ENCODE measurements at regions not wholly inside any gene's neighbourhood (a gene's known extent, or its start where the extent isn't known, plus 50 kb on each side); places are given as distances from the start of the nearest gene placed in this dataset.
"Not testable (repeated sequence)": the region's sequence is repeated elsewhere in the genome, so short reads cannot be mapped to it uniquely, and the experiment has no call there.

GRCh38 chr15:25068696-25069095, 113.9 kb downstream of the SNRPN start:
- DNase-seq: no peak

- DNase-seq: no peak
These were observed 115.7 kb downstream of the SNRPN start for GRCh38 chr15:25070353-25070963.

- DNase-seq: no peak
These were observed 118.2 kb downstream of the SNRPN start for GRCh38 chr15:25072857-25073476.

DNA sequence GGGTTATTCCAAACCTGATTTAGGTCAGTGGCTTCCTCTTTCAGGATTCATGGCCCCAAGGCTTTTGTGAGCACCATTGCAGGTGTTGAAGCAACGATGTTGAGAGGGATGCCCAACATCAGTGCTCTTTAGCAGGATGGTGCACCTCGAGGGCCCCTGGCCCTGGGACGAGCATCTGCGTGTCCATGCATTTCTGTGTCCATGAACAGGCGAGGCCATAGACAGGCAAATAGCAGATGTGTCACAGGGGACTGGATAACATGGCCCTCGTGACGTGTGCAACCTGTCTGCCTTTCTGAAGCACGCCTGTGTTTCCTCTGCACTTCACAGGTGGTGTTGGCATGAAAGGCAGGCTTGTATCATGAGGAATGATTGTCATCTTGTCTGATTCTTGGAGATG, 132.3 kb downstream of the SNRPN start:
- no peak for DNase-seq

GRCh38 chr15:25088261-25088790, 133.5 kb downstream of the SNRPN start:
- no peak for DNase-seq

GRCh38 chr15:25089577-25089976, 134.8 kb downstream of the SNRPN start:
- DNase-seq: no peak

- no peak for DNase-seq
These were observed 135.4 kb downstream of the SNRPN start for GRCh38 chr15:25090073-25090733.

GRCh38 chr15:25091421-25092158, 136.8 kb downstream of the SNRPN start:
- DNase-seq: no peak

DNA sequence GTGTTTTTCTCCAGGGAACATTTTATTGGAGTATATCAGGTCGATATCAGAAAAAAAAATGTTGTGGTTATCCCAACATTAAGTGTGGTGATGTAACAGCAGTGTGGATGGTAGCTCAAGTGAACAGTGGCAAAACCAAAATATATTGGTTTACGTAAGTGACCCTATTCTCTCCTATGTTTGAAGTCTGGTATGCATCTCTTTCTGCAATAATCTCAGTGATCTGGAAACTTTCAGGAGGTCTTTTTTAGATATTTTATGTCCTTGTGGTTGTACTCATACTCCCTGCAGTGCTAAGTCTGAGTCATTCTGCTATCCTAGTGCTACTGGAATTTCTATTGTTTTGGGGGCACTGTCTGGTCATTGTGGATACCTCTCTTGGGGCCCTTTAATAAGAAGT, 137.9 kb downstream of the SNRPN start:
- DNase-seq: no peak

DNA sequence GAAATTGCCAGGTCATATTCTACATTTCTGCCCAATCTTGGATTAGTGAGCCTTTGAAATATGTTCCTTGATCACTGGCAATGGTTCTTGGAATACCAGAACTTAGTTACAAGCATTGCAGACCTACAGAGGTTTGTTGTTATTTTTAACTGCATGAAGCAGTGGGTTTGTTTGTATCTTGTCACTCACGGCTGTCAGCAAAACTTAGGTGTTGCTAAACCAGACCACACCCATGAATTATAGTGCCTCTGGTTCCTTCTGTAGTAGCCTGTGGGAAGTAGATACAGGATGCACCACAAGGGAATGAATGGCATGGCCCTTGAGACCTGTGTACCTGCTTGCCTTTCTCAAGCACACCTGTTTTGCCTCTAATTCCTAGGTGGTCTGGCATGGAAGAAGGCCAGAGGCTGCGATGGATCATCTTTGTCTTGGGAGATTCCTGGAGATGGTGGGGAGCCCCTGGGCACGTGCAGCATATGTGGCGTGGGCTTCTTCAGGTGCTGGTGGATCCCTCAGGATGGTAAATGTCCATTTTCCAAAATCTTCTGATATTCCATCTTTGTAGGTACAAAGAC, 138.8 kb downstream of the SNRPN start:
- no peak for DNase-seq

GRCh38 chr15:25094066-25094465, 139.3 kb downstream of the SNRPN start:
- DNase-seq: no peak

DNA sequence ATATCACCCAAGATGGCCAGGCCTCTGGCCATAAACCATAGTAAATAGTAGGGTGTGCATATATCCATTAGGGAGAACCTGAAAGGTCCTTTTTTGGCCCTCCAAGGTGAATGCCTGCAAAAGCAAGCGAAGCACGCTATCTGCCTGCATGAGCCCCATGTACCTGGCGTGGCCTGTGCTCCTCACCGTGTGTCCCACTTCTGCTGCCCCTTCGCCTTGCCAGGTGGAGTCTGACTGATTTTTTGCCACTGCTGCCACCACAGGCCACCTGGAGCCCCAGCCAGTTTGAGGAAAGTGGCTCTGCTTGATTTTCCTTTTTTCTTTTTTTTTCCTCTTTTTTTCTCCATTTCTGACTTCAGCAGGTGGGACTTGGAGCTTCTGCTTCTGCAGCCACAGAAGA, 139.7 kb downstream of the SNRPN start:
- DNase-seq: no peak

DNA sequence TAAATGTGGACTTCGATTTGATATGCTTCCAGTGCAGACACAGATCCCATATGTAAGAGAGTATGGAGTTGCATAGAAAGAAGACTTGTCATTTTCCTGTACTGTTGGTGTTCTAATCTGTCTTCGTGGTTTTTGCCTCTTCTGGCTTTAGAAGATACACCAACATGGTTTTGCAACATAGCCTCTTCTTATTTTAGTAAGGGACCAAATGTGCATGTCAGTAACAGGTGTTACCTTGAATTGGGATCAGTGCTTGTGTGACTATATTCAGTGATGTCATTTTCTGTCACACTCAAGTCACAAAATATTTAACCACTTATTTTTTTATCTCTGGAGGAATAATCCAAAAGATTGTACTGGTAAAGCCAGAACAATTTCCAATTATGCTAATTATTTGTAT, 140.4 kb downstream of the SNRPN start:
- DNase-seq: no peak

DNA sequence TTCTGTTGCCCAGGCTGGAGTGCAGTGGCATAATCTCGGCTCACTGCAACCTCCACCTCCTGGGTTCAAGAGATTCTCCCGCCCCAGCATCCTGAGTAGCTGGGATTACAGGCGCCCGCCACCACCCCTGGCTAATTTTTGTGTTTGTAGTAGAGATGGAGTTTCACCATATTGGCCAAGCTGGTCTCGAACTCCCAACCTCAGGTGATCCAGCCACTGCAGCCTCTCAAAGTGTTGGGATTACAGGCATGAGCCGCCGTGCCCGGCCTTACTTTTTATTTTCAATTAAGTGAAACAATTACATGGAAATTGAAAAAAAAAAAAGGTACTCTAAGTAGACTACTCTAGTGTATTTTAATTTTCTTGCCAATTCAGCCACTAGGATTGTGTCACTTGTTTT, 145.2 kb downstream of the SNRPN start:
- not testable (repeated sequence) for DNase-seq

GRCh38 chr15:25106209-25106608, 151.4 kb downstream of the SNRPN start:
- DNase-seq: no peak

- DNase-seq: no peak
These were observed 179.0 kb downstream of the SNRPN start for GRCh38 chr15:25133804-25134203.

GRCh38 chr15:25134546-25134945, 179.8 kb downstream of the SNRPN start:
- DNase-seq: no peak

DNA sequence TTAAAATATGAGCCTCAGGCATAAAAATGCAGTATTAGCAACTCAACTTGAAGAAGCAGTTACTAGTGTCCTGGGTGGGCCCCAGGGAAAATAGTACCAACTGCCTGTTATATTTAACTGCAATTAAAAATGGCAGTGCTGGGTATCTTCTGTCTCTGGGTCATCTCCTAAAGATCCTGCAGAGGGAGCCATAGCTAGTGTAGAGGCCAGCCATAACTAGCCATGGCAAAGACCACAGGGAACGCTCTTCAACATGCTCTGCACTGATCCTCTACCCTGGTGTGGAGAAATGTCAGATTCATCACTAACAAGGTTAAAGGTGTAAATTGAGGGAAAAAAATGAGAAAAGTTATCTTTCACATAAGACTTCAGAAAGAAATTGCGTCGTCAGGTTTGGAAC, 181.3 kb downstream of the SNRPN start:
- no peak for DNase-seq

DNA sequence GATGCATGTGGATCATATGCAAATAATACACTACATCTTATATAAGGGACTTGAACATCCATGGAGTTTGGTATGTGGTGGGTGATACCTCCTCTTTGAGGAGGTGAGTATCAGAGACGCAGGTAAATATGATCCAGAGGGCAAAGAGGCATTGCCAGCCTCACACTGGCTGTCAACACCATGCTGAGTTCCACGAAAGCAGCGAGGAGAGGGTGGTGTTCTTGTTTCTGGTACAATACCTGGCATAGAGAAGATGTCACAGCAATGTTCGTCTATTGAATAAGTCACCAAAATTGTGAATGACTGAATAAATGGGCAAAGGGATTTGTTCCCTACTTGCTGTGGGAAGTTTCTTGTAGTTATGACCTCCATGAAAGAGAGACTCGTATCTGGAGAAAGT, 182.2 kb downstream of the SNRPN start:
- DNase-seq: no peak

DNA sequence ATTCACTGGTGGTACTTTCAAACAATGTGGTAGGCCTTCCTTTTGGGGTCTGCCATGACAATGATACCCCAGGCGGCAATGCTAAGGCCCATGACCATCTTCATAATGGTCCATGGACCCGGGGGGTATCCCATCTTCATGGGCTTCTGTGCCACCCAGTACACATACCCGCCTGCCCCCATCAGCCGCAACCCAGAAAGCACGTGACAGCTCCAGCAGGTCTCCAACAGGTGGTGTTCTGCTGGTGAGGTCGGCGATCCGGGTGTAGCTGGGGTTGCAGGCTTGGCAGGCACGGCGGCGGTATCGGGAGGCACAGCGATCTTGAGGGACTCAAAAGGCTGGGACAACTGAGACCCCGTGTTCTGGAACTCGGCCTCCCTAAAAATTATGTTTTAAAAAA, 214.5 kb downstream of the SNRPN start:
- DNase-seq: no peak

DNA sequence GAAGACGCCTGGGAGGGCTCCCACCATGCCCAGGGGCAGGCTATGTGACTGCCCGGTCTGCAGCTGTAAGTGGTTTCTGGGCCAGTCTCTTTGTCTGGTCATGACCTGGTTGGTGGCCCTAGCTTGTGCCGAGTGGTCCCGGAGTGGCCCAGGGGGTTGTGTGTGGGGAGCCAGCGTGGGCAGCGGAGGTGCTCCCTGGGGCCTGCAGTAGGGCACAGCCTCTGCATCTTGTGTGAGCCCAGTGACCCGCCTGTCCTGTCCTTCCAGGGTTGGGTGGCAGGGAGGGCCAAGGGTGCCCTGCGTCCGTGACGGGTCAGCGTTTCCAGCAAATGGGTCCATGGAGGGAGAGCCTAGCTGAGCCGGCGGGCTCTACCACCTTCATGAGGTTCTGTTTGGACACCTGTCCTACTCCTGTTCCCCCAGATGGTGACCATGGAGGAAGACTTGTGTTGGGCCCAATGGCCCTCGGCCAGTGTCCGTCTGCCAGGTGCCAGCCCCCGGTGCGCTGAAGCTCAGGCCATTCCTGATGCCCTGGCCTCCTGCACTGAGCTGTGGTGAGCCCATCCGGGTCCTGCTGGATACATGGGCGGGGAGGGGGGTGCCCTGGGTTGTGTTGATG, 215.4 kb downstream of the SNRPN start:
- peak; percentile 9 for DNase-seq

- peak; percentile 15 for DNase-seq
These were observed 216.0 kb downstream of the SNRPN start for GRCh38 chr15:25170781-25171110.
